GM20000 (cell line): ENCODE measurements at regions not wholly inside any gene's neighbourhood (a gene's known extent, or its start where the extent isn't known, plus 50 kb on each side); places are given as distances from the start of the nearest gene placed in this dataset.

Source experiments
- DNase-seq: peaks from one replicate; pipeline ENCODE4 v3.0.0; 2012; ENCODE audit warnings: low spot score
- CTCF ChIP-seq: IDR thresholded peaks from 2 replicates; pipeline ENCODE4 v1.5.1; 2012; ENCODE audit warnings: mild to moderate bottlenecking, control low read depth; ENCODE audit errors: extremely low read depth, missing control alignments

GRCh38 chr2:234128606-234129005 is 78.1 kb downstream of the SPP2 start:
- TF ChIP-seq CTCF, result no peak
- no peak for DNase-seq
